NB4 (cell line): ENCODE measurements at regions not wholly inside any gene's neighbourhood (a gene's known extent, or its start where the extent isn't known, plus 50 kb on each side); places are given as distances from the start of the nearest gene placed in this dataset.

ENCODE experiments used
- DNase-seq: peaks from one replicate; pipeline ENCODE4 v3.0.0; 2010; ENCODE audit warnings: low read depth
- H3K4me3 ChIP-seq: one replicate; pipeline ENCODE4 v1.5.1; 2011; ENCODE audit warnings: mild to moderate bottlenecking, low read depth, low read length, moderate library complexity
- CTCF ChIP-seq: IDR thresholded peaks from one replicate; pipeline ENCODE4 v1.5.1; 2012; ENCODE audit warnings: low read depth, low read length
- MAX ChIP-seq: IDR thresholded peaks from 2 replicates; pipeline ENCODE4 v1.6.1; 2011; ENCODE audit warnings: low read depth, low read length
- MYC ChIP-seq: IDR thresholded peaks from 2 replicates; pipeline ENCODE4 v1.6.1; 2011; ENCODE audit warnings: low read depth, low read length
- POLR2A ChIP-seq: IDR thresholded peaks from 2 replicates; pipeline ENCODE4 v1.6.1; 2011; ENCODE audit warnings: mild to moderate bottlenecking; ENCODE audit not compliant: insufficient read length; ENCODE audit errors: extremely low read depth

- DNase-seq = no peak
- no peak overlapping the region for H3K4me3 ChIP-seq
- TF ChIP-seq CTCF (no peak), POLR2A (no peak), MYC (no peak), MAX (no peak)
Measured at GRCh38 chr1:164064501-164064900, 494.5 kb upstream of the PBX1 start.

DNA sequence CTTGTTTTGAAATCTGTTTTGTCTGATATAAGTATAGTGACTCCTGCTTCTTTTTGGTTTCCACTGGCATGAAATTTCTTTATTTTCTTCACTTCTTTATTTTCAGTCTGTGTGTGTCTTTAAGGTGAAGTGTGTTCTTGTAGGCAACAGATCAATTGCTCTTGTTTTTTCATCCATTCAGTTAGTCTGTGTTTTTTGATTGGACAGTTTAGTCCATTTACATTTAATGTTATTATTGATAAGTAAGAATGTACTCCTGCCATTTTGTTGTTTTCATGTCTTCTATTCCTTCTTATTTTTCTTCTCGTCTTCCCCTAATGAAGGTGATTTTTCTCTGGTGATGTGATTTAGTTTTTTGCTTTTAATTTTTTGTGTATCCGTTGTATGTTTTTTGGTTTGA, 487.7 kb upstream of the PBX1 start:
- H3K4me3 ChIP-seq = no peak overlapping the region
- DNase-seq = no peak
- no peak for TF ChIP-seq POLR2A
- TF ChIP-seq MYC = no peak
- no peak for TF ChIP-seq MAX
- TF ChIP-seq CTCF = no peak

GRCh38 chr1:164086832-164087231, 472.2 kb upstream of the PBX1 start:
- TF ChIP-seq MYC (no peak), MAX (no peak), CTCF (no peak), POLR2A (no peak)
- H3K4me3 ChIP-seq = no peak overlapping the region
- DNase-seq = no peak

- TF ChIP-seq CTCF (no peak), MAX (no peak), POLR2A (no peak), MYC (no peak)
- no peak overlapping the region for H3K4me3 ChIP-seq
Measured at GRCh38 chr1:164087906-164088453, 471.0 kb upstream of the PBX1 start.

GRCh38 chr1:164092603-164093353, 466.2 kb upstream of the PBX1 start:
- peak; percentile 16 for DNase-seq
- TF ChIP-seq CTCF (peak; percentile 34), POLR2A (no peak), MAX (no peak), MYC (no peak)
- no peak overlapping the region for H3K4me3 ChIP-seq

More at GRCh38 chr1:164087906-164088453, 471.0 kb upstream of the PBX1 start:
- DNase-seq = no peak
